ENCODE measurements at regions not wholly inside any gene's neighbourhood (a gene's known extent, or its start where the extent isn't known, plus 50 kb on each side); places are given as distances from the start of the nearest gene placed in this dataset.

DNA sequence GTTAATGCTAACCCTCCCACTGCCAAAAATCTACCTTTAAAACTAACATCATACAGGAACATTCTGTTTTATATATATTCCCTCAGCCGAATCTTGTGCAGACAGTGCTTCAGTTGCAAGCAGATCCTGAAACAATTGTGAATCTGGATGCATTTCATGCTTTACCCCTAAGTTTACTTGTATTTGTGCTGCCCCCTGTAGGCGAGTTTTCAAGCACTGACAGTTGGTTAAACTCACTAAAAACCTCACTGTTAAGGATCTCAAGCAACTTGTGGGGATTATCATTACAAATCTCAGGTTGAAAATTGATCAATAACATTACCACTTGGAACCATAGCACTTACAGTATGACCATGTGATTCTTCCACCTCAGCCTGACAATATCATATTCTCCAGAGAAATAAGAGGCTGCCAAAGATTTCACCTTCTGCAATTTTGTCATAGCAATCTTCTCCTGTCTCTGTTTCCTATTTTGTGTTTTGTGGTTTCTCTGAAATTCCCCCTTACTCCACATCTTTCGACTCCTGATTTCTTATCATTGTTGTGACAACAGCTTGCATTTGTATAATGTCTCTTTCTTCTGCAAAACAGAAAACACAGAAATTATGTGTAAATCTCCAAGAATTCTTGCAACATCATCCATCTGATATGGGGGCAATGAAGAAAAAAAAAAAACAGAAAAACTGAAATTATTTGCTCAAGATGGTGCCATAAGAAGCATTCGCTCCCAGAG is 354.6 kb upstream of the SETBP1 start:
- TF ChIP-seq ESRRG (CRISPR knock-in tag; IDR thresholded peaks at IDR 0.05) (no peak), PPARA (CRISPR knock-in tag; IDR thresholded peaks at IDR 0.05; ENCODE audit: borderline replicate concordance) (no peak), ARNTL (CRISPR knock-in tag; IDR thresholded peaks at IDR 0.05; ENCODE audit: borderline replicate concordance, low read depth) (no peak)
- TF ChIP-seq, protein P1, sequence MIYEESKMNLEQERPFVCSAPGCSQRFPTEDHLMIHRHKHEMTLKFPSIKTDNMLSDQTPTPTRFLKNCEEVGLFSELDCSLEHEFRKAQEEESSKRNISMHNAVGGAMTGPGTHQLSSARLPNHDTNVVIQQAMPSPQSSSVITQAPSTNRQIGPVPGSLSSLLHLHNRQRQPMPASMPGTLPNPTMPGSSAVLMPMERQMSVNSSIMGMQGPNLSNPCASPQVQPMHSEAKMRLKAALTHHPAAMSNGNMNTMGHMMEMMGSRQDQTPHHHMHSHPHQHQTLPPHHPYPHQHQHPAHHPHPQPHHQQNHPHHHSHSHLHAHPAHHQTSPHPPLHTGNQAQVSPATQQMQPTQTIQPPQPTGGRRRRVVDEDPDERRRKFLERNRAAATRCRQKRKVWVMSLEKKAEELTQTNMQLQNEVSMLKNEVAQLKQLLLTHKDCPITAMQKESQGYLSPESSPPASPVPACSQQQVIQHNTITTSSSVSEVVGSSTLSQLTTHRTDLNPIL (CRISPR knock-in tag; IDR thresholded peaks at IDR 0.05; ENCODE audit: low read depth) = no peak

Measured in SK-N-SH treated with all-trans-retinoic acid at 6 μM for 48 hours (cell line).